Suprapubic skin (tissue), 4 donors: ENCODE measurements at regions not wholly inside any gene's neighbourhood (a gene's known extent, or its start where the extent isn't known, plus 50 kb on each side); places are given as distances from the start of the nearest gene placed in this dataset.

Source experiments
- DNase-seq, 2 donors: peaks; one replicate each; pipeline ENCODE4 v3.0.0-alpha.2; 2019; ENCODE audit warnings: low spot score in 2 of 2
- H3K27ac ChIP-seq: fragments of 200-600 bp; sonication (generic); one replicate; pipeline ENCODE4 v1.5.1; 2019
- H3K27me3 ChIP-seq: fragments of 200-600 bp; sonication (generic); one replicate; pipeline ENCODE4 v1.5.1; 2019
- H3K36me3 ChIP-seq: fragments of 200-600 bp; sonication (generic); one replicate; pipeline ENCODE4 v1.5.1; 2019
- H3K4me1 ChIP-seq: fragments of 200-600 bp; sonication (generic); one replicate; pipeline ENCODE4 v1.5.1; 2019
- H3K4me3 ChIP-seq: fragments of 200-600 bp; sonication (generic); one replicate; pipeline ENCODE4 v1.5.1; 2019; ENCODE audit warnings: mild to moderate bottlenecking
- H3K9me3 ChIP-seq: fragments of 200-600 bp; sonication (generic); one replicate; pipeline ENCODE4 v1.5.1; 2019
- EP300 ChIP-seq: sonication (generic); formaldehyde crosslinking; IDR thresholded peaks from one replicate; pipeline ENCODE4 v1.6.1; 2017; ENCODE audit warnings: antibody characterized with exemption
- POLR2A ChIP-seq, 2 donors: fragments of 450-650 bp; IDR thresholded peaks; one replicate each; pipeline ENCODE4 v1.6.1; 2017; ENCODE audit warnings: antibody characterized with exemption in 2 of 2, mild to moderate bottlenecking in 2 of 2, moderate library complexity in 2 of 2
- POLR2AphosphoS5 ChIP-seq, 3 donors: sonication (generic); formaldehyde crosslinking; IDR thresholded peaks; one replicate each; pipeline ENCODE4 v1.6.1; 2017; ENCODE audit warnings: antibody characterized with exemption in 3 of 3
- WGBS: methylation state at CpG from one replicate; pipeline ENCODE4 v1.1.5; 2018; 5-methylcytosine and 5-hydroxymethylcytosine counted together
- TF ChIP-seq, protein P1 (sequence below), 2 donors: fragments of 200-600 bp in 1 of 2; fragments of 450-650 bp in 1 of 2; sonication (generic) in 1 of 2; IDR thresholded peaks; one replicate each; pipeline ENCODE4 v1.5.1; 2016 to 2019; ENCODE audit warnings: antibody characterized with exemption in 2 of 2, mild to moderate bottlenecking in 1 of 2, moderate library complexity in 1 of 2

DNA sequence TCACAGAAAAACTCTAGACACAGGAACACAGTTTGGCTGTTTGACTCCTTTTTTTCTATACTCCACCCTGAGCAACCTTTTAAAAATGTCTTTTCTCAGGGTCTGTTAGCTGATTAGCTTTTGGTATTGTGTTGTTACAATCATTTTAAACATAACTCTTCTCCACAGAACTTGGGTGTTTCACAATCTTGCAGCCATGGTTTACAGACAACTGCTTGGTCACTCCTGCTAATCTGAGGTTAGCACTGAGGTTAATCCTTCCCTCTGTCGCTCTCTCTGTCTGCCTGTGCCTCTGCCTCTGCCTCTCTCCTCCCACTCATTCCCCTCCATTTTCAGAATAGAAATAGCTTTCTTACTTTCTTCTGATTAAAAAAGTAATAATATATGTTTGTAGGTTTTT lies 62.4 kb upstream of the ZBED5 start:
- Histone ChIP-seq H3K4me1 (peaks cover 7% of the 10 kb centered on the region), H3K4me3 (no peak overlapping the region), H3K27ac (no peak overlapping the region), H3K36me3 (no peaks in the 10 kb centered on the region), H3K27me3 (no peaks in the 10 kb centered on the region), H3K9me3 (no peaks in the 10 kb centered on the region)
- no peak for DNase-seq
- 84% methylated on average over 1 of the region's 1 CpG for WGBS
- TF ChIP-seq POLR2A (IDR thresholded peaks at IDR 0.05), result no peak
- TF ChIP-seq POLR2AphosphoS5 (IDR thresholded peaks at IDR 0.05), result no peak
- TF ChIP-seq EP300, result no peak

- Histone ChIP-seq H3K36me3 (no peaks in the 10 kb centered on the region), H3K4me3 (no peak overlapping the region), H3K4me1 (peaks cover 6% of the 10 kb centered on the region), H3K27me3 (no peaks in the 10 kb centered on the region), H3K9me3 (no peaks in the 10 kb centered on the region), H3K27ac (no peak overlapping the region)
- 70% methylated on average over 1 of the region's 1 CpG for WGBS
- DNase-seq, result no peak
- TF ChIP-seq, protein P1, sequence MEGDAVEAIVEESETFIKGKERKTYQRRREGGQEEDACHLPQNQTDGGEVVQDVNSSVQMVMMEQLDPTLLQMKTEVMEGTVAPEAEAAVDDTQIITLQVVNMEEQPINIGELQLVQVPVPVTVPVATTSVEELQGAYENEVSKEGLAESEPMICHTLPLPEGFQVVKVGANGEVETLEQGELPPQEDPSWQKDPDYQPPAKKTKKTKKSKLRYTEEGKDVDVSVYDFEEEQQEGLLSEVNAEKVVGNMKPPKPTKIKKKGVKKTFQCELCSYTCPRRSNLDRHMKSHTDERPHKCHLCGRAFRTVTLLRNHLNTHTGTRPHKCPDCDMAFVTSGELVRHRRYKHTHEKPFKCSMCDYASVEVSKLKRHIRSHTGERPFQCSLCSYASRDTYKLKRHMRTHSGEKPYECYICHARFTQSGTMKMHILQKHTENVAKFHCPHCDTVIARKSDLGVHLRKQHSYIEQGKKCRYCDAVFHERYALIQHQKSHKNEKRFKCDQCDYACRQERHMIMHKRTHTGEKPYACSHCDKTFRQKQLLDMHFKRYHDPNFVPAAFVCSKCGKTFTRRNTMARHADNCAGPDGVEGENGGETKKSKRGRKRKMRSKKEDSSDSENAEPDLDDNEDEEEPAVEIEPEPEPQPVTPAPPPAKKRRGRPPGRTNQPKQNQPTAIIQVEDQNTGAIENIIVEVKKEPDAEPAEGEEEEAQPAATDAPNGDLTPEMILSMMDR (IDR thresholded peaks at IDR 0.05), result no peak
- no peak for TF ChIP-seq EP300
- TF ChIP-seq POLR2AphosphoS5 (IDR thresholded peaks at IDR 0.05), result no peak
- no peak for TF ChIP-seq POLR2A (IDR thresholded peaks at IDR 0.05)
These were observed 60.8 kb upstream of the ZBED5 start for GRCh38 chr11:10918698-10919097.

- H3K27ac ChIP-seq, result no peak overlapping the region
- no peaks in the 10 kb centered on the region for H3K36me3 ChIP-seq
- TF ChIP-seq EP300 (no peak), POLR2AphosphoS5 (IDR thresholded peaks at IDR 0.05) (no peak), POLR2A (IDR thresholded peaks at IDR 0.05) (no peak)
- TF ChIP-seq, protein P1 (IDR thresholded peaks at IDR 0.05), result no peak
- H3K27me3 ChIP-seq, result no peaks in the 10 kb centered on the region
- H3K4me1 ChIP-seq, result peaks cover 9% of the 10 kb centered on the region
- 91% methylated on average over 1 of the region's 1 CpG for WGBS
- H3K4me3 ChIP-seq, result no peak overlapping the region
- DNase-seq, result no peak
- H3K9me3 ChIP-seq, result no peaks in the 10 kb centered on the region
These were observed 60.4 kb upstream of the ZBED5 start for GRCh38 chr11:10918275-10918674.

DNA sequence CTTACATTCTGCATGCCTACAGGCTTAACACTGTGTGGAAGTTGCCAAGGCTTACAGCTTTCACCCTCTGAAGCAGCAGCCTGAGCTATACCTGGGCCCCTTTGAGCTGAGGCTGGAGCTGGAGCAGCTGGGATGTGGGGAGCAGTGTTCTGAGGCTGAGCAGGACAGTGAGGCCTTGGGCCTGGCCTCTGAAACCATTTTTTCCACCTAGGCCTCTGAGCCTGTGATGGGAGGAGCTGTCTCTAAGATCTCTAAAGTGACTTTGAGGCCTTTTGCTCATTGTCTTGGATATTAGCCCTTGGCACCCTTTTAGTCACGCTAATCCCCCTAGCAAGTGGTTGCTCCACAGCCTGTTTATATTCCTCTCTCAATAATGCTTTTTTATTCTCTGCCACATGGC lies 59.9 kb upstream of the ZBED5 start:
- peak in 1 of 2 donors; percentile 18 for DNase-seq
- Histone ChIP-seq H3K36me3 (no peaks in the 10 kb centered on the region), H3K9me3 (no peaks in the 10 kb centered on the region), H3K27me3 (no peaks in the 10 kb centered on the region), H3K4me3 (no peak overlapping the region), H3K4me1 (peaks cover 4% of the 10 kb centered on the region), H3K27ac (no peak overlapping the region)
- no peak for TF ChIP-seq EP300
- TF ChIP-seq, protein P1 (IDR thresholded peaks at IDR 0.05), result no peak
- TF ChIP-seq POLR2AphosphoS5 (IDR thresholded peaks at IDR 0.05), result no peak
- TF ChIP-seq POLR2A (IDR thresholded peaks at IDR 0.05), result no peak
- 48% methylated on average over 1 of the region's 1 CpG for WGBS

GRCh38 chr11:10916665-10917064 lies 58.8 kb upstream of the ZBED5 start:
- WGBS, result 0% methylated on average over 1 of the region's 1 CpG

More at GRCh38 chr11:10916665-10917064, 58.8 kb upstream of the ZBED5 start:
- TF ChIP-seq, protein P1 (IDR thresholded peaks at IDR 0.05), result no peak
- TF ChIP-seq EP300 (no peak), POLR2AphosphoS5 (IDR thresholded peaks at IDR 0.05) (no peak), POLR2A (IDR thresholded peaks at IDR 0.05) (no peak)
- Histone ChIP-seq H3K27me3 (no peaks in the 10 kb centered on the region), H3K36me3 (no peaks in the 10 kb centered on the region), H3K4me1 (peaks cover 4% of the 10 kb centered on the region), H3K9me3 (no peaks in the 10 kb centered on the region), H3K27ac (no peak overlapping the region), H3K4me3 (no peak overlapping the region)
- no peak for DNase-seq
